GM23248 (cell line): ENCODE measurements at regions not wholly inside any gene's neighbourhood (a gene's known extent, or its start where the extent isn't known, plus 50 kb on each side); places are given as distances from the start of the nearest gene placed in this dataset.

ENCODE experiments used
- EZH2 ChIP-seq: fragments of 200-600 bp; sonication (generic); IDR thresholded peaks from 2 replicates; pipeline ENCODE4 v1.6.1; 2018; ENCODE audit warnings: antibody characterized with exemption, mild to moderate bottlenecking; ENCODE audit not compliant: insufficient read depth, poor library complexity, severe bottlenecking
- EZH2phosphoT487 ChIP-seq: fragments of 200-600 bp; sonication (generic); IDR thresholded peaks from 2 replicates; pipeline ENCODE4 v1.6.1; 2018; ENCODE audit warnings: antibody characterized with exemption, moderate library complexity, mild to moderate bottlenecking, low read depth; ENCODE audit not compliant: insufficient read depth

- no peak for TF ChIP-seq EZH2
- TF ChIP-seq EZH2phosphoT487, result no peak
Measured at GRCh38 chr20:61166324-61166723, 85.7 kb upstream of the CDH4 start.
